ENCODE measurements at regions not wholly inside any gene's neighbourhood (a gene's known extent, or its start where the extent isn't known, plus 50 kb on each side); places are given as distances from the start of the nearest gene placed in this dataset.

DNA sequence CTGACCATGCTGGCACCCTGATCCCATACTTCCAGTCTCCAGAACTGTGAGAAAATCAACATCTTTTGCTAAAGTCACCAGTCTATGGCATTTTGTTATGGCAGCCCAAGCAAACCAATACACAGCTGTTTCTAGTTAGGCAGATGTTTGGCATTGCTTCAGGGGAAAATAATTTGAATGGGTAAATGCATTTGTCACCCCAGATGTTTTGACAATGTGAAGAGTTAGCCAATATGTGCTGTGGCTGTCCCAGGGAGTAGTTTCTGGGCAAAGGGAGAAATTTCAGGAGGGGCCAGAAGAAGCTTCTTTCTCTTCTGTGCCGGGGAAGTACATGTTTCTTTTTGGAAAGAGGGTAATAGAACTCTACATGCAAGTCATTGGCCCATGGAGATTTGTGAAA is 619.0 kb downstream of the SLC4A3 start:
- Histone ChIP-seq H3K9me3 (ENCODE audit: control insufficient read depth, insufficient read depth, low read length) (no peaks in the 10 kb centered on the region), H3K36me3 (ENCODE audit: insufficient read depth, low read length) (no peaks in the 10 kb centered on the region), H3K9ac (ENCODE audit: low read depth, low read length) (no peak overlapping the region), H3K4me1 (ENCODE audit: insufficient read depth, low read length) (no peaks in the 10 kb centered on the region)

DNA sequence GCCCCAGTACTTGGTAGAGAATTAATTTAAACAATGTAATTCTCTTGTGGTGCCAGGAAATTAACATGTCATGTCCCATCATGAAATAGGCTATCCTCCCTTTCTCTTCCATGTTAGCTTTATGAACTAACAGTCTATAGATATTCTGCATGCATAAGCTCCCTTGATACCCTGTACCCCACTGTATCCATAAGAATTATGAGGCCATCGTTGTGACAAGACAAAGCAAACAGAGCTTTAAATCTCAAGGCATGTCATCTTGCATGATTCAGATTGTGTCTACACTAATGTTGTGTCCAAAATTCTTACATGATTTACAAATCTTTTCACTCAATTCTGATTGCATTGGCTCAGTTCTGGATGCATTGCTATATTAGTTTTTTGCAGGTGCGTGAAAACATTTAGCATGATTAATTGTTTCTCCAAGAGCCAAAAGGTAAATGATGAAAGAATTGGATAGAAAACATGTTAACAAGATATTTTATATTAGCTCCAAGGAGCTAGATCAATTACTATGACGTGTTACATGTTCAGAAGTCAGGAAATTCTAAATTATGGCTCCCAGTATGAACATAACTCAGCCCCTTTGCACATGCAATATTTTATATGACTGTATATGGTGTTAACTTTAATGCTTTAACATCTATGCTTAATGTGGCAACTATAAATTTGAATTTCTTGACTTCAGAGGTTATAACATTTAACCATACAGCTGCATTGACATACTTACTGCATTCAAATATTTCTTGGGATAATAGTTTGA is 620.3 kb downstream of the SLC4A3 start:
- H3K9me3 ChIP-seq (ENCODE audit: control insufficient read depth, insufficient read depth, low read length) = no peaks in the 10 kb centered on the region
- H3K9ac ChIP-seq (ENCODE audit: low read depth, low read length) = no peak overlapping the region
- no peaks in the 10 kb centered on the region for H3K4me1 ChIP-seq (ENCODE audit: insufficient read depth, low read length)
- no peaks in the 10 kb centered on the region for H3K36me3 ChIP-seq (ENCODE audit: insufficient read depth, low read length)

DNA sequence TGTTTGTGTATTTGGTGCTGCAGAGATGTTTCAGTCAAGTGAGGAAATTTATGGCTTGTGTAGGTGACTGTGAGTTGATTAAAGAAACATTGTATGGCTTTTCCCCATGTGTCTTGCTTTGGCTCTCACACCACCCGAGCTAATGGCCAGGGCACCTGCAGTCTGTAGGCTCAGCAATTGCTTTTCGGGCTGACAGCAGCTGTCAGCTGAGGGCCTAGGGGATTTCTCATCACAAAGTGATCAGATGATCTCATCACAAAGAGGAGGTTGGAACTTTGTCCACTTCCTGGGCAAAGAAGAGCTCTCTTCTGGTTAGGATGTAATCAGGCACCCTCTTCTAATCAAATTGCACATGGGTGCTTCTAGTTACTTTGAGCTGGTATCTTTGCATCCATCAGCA is 632.2 kb downstream of the SLC4A3 start:
- Histone ChIP-seq H3K9me3 (ENCODE audit: control insufficient read depth, insufficient read depth, low read length) (no peaks in the 10 kb centered on the region), H3K36me3 (ENCODE audit: insufficient read depth, low read length) (no peaks in the 10 kb centered on the region), H3K9ac (ENCODE audit: low read depth, low read length) (no peak overlapping the region), H3K4me1 (ENCODE audit: insufficient read depth, low read length) (no peaks in the 10 kb centered on the region)

DNA sequence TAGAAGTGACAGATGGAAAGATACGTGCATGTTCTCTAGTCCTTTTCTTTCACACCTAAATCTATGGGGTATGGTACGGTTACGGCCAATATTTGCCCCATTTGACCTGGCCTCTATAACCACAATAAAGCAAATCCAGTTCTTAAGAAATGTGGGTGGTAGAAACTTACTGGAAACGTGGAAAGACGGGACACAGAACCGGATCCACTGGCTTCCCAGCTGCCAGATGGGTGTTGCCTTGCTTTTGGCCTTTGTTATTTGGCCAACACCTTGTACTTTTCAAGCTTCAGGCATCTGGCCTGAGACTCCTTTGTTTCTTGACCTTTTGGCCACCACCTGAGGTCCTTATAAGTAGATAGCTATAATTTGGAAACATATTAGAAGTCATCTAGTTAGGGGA is 635.9 kb downstream of the SLC4A3 start:
- H3K9me3 ChIP-seq (ENCODE audit: control insufficient read depth, insufficient read depth, low read length) = no peaks in the 10 kb centered on the region
- no peak overlapping the region for H3K9ac ChIP-seq (ENCODE audit: low read depth, low read length)
- no peaks in the 10 kb centered on the region for H3K36me3 ChIP-seq (ENCODE audit: insufficient read depth, low read length)
- no peaks in the 10 kb centered on the region for H3K4me1 ChIP-seq (ENCODE audit: insufficient read depth, low read length)

DNA sequence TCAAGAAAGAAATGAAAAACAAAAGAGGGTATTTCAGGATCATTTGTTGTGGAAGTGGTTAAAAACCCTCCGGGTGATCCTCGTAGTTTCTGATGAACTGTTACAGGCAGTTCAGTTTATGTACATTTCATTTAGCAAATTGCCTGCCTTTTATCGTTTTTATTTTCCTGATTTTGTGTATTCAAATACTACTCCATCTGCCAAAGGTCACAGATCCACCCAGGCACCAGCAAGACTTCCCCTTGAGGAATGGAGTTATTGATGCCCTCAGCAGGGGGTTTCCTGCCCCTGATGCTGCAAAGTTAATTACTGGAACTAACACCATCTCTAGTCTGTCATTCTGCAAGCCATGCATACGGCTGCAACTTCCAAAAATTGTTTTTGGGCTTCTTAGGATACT is 641.9 kb downstream of the SLC4A3 start:
- Histone ChIP-seq H3K4me1 (ENCODE audit: insufficient read depth, low read length) (peaks cover 10% of the 10 kb centered on the region; the same call in 1 of the 2 replicates), H3K9ac (ENCODE audit: low read depth, low read length) (no peak overlapping the region), H3K36me3 (ENCODE audit: insufficient read depth, low read length) (no peaks in the 10 kb centered on the region), H3K9me3 (ENCODE audit: control insufficient read depth, insufficient read depth, low read length) (no peaks in the 10 kb centered on the region)

DNA sequence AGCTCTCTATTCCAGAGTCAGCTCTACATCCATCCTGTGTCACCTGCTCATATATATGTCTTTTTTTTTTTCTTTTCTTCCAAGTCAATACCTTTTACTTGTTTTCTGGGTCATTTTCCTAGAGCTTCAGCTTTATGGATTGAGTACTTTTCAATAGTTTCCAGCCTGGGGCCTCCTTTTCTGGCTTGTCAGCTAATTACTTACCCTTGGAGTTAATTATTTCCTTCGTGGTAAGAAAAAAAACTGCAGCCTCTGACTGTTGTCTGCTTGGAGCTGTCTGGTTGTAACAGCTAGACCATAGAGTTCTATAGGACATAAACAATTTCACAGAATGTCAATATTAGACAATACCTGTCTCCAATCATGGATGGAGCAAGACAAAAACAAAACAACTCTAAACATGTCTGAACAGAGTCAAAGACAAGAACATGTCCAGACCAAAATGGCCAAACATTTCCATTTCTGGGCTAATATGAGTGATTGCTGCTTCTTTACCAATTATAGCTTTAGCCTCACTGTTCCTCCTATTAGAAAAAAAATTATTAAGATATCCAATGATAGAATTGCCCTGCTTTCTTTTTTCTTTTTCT is 643.1 kb downstream of the SLC4A3 start:
- Histone ChIP-seq H3K4me1 (ENCODE audit: insufficient read depth, low read length) (peaks cover 10% of the 10 kb centered on the region; the same call in 1 of the 2 replicates), H3K36me3 (ENCODE audit: insufficient read depth, low read length) (no peaks in the 10 kb centered on the region), H3K9me3 (ENCODE audit: control insufficient read depth, insufficient read depth, low read length) (no peaks in the 10 kb centered on the region), H3K9ac (ENCODE audit: low read depth, low read length) (no peak overlapping the region)

DNA sequence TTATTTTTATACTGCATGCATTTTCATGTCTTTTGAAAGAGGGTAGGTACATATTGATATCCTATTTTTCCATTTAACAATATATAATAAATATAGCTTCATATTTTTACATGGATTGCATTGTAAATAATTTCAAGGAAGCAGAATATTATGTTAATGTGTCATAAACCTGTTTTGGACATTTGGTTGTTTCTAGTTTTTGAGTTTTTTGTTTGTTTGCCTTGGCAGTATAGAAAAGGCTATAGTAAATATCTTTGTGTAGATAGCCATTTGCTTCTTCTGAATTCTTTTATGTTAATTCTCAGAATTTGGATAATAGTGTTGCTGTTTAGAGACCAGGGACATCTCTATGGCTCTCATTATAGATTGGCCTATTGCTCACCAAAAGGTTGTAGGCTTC is 645.2 kb downstream of the SLC4A3 start:
- Histone ChIP-seq H3K36me3 (ENCODE audit: insufficient read depth, low read length) (no peaks in the 10 kb centered on the region), H3K4me1 (ENCODE audit: insufficient read depth, low read length) (peaks cover 10% of the 10 kb centered on the region; the same call in 1 of the 2 replicates), H3K9ac (ENCODE audit: low read depth, low read length) (no peak overlapping the region), H3K9me3 (ENCODE audit: control insufficient read depth, insufficient read depth, low read length) (no peaks in the 10 kb centered on the region)

DNA sequence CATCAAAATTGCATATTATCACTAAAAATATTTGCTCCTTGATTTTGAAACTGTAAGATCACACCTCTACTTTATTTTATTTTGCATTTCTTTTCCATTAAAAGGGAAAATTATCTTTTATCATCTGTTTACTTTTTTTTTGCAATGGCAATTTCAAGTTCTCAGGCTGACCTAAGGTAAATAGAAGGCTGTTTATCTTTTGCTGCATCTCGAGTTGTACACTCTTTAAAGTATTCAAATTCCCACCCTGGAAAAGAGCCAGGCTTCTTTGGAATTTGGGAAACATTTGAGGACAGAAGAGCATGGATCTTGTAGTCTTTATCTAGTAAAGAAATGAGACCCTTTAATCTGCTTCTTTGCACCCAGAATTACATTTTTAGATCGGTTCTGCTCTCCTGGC is 645.7 kb downstream of the SLC4A3 start:
- no peaks in the 10 kb centered on the region for H3K36me3 ChIP-seq (ENCODE audit: insufficient read depth, low read length)
- H3K9me3 ChIP-seq (ENCODE audit: control insufficient read depth, insufficient read depth, low read length) = peaks cover 2% of the 10 kb centered on the region; the same call in 1 of the 2 replicates
- no peak overlapping the region for H3K9ac ChIP-seq (ENCODE audit: low read depth, low read length)
- peaks cover 10% of the 10 kb centered on the region; the same call in 1 of the 2 replicates for H3K4me1 ChIP-seq (ENCODE audit: insufficient read depth, low read length)

DNA sequence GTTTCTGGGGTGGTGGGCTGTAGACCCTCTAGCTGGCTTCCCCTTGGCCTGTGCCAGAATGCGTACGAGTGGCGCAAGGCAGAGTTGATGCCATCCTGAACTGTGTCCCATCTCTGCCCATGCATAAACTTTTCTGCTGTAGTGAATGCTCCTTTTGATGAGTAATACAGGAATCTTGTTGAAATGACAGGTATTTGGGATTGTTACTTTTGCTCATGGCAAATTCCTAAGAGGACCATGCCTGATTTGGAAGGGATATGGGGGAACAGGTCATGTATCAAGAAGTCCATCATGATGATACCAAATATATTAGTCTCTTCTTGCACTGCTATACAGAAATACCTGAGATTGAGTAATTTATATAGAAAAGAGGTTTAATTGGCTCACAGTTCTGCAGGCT is 648.0 kb downstream of the SLC4A3 start:
- H3K9ac ChIP-seq (ENCODE audit: low read depth, low read length) = no peak overlapping the region
- H3K36me3 ChIP-seq (ENCODE audit: insufficient read depth, low read length) = no peaks in the 10 kb centered on the region
- no peaks in the 10 kb centered on the region for H3K4me1 ChIP-seq (ENCODE audit: insufficient read depth, low read length)

DNA sequence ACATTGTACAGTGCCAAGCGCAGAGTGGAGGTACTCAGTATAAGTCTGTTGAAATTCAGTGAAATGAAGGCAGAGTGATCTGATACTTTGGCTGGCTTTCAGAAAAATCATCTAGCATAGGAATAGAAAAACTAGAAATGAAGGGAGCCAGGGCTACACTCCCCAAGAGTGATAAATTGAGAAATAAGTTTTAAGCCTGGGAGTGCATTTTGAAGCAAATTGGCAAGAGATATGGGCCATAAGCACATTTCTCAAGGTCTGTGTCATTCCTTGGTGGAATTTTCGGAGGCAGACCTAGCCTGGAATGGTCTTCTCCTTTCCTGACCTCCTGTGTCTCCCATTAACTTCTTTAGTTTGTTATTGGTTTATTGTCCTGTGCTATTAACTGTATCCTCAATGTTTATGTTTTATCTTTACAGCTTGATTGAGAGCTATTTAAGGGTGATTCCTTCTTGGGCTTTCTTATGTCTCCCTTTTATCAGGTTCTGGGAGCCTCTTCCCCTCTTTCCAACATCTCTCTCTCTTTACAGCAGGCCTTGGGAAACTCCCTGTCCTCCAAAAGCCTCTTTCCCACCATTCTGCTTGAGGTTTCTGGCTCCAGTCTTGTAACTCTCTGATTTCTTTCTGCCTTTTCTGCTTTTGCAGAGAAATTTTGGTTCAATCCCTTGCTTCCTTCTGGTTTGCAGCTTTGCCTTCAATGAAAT is 649.5 kb downstream of the SLC4A3 start:
- H3K4me1 ChIP-seq (ENCODE audit: insufficient read depth, low read length) = no peaks in the 10 kb centered on the region
- H3K36me3 ChIP-seq (ENCODE audit: insufficient read depth, low read length) = no peaks in the 10 kb centered on the region
- no peak overlapping the region for H3K9ac ChIP-seq (ENCODE audit: low read depth, low read length)
- H3K9me3 ChIP-seq (ENCODE audit: control insufficient read depth, insufficient read depth, low read length) = peaks cover 3% of the 10 kb centered on the region; the same call in 1 of the 2 replicates

More for the DNA sequence above, 648.0 kb downstream of the SLC4A3 start:
- H3K9me3 ChIP-seq (ENCODE audit: control insufficient read depth, insufficient read depth, low read length) = peaks cover 3% of the 10 kb centered on the region; the same call in 1 of the 2 replicates

DNA sequence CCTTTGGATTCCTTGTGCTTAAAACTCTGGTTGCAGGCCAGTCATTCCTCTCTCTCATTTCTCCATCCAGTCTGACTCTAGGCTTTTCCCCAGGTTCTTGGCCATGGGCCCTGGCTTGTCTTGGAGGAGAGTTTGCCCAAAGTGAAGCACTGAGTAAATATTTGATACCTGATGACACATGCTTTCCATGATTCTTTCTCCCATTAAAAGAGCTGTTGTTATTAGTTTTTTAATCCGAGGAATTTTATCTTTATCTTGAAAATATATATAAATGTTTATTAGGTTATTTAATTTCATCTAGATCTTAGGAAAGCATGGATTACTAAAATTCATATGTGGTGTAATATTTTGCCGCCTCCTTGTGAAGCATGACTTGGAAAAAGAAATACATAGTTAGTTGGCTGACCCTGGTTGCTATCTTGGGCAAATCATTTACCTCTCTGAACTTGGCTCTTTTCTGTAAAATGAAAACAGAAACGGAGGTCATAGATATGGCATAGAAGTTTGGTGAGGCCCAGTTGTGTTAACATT is 650.1 kb downstream of the SLC4A3 start:
- peaks cover 3% of the 10 kb centered on the region; the same call in 1 of the 2 replicates for H3K9me3 ChIP-seq (ENCODE audit: control insufficient read depth, insufficient read depth, low read length)
- H3K9ac ChIP-seq (ENCODE audit: low read depth, low read length) = no peak overlapping the region
- H3K36me3 ChIP-seq (ENCODE audit: insufficient read depth, low read length) = no peaks in the 10 kb centered on the region
- no peaks in the 10 kb centered on the region for H3K4me1 ChIP-seq (ENCODE audit: insufficient read depth, low read length)

DNA sequence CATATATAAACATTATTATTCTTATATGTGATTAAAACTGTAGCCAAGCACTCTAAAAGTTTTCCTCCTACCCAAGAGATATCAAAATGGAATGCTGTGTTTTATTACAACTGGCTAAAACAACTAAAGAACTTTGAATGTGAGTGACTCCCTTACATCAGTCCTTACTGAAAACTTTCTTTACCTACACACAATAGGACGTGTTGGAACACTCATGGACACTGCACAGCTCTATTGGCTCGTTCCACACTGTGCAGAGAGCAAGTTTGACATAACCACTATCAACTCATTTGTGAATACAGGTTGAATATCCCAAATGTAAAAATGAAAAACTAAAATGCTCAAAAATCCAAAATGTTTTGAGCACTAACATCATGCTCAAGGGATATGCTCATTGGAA is 650.6 kb downstream of the SLC4A3 start:
- peaks cover 3% of the 10 kb centered on the region; the same call in 1 of the 2 replicates for H3K9me3 ChIP-seq (ENCODE audit: control insufficient read depth, insufficient read depth, low read length)
- H3K9ac ChIP-seq (ENCODE audit: low read depth, low read length) = no peak overlapping the region
- no peaks in the 10 kb centered on the region for H3K4me1 ChIP-seq (ENCODE audit: insufficient read depth, low read length)
- H3K36me3 ChIP-seq (ENCODE audit: insufficient read depth, low read length) = no peaks in the 10 kb centered on the region

DNA sequence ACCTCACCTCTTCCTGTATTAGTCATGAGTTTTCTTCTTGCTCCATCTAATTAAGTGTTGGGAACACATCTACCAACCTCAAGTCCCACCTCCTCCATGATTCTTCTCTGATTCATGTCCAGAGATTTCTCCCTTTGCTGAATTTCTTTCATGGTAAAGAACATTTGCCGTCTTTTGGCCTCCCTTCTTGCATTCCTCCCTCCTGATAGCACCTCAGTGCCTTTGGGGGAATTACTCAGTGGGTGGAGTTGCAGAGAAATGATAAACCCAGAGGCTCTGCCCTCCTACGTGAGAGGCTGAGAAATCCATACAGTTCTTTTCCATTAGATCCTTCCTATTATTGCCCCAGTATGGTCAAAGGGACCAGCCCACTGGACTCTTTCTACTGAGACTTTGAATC is 651.9 kb downstream of the SLC4A3 start:
- Histone ChIP-seq H3K36me3 (ENCODE audit: insufficient read depth, low read length) (no peaks in the 10 kb centered on the region), H3K9ac (ENCODE audit: low read depth, low read length) (no peak overlapping the region), H3K4me1 (ENCODE audit: insufficient read depth, low read length) (no peaks in the 10 kb centered on the region), H3K9me3 (ENCODE audit: control insufficient read depth, insufficient read depth, low read length) (peaks cover 3% of the 10 kb centered on the region; the same call in 1 of the 2 replicates)

DNA sequence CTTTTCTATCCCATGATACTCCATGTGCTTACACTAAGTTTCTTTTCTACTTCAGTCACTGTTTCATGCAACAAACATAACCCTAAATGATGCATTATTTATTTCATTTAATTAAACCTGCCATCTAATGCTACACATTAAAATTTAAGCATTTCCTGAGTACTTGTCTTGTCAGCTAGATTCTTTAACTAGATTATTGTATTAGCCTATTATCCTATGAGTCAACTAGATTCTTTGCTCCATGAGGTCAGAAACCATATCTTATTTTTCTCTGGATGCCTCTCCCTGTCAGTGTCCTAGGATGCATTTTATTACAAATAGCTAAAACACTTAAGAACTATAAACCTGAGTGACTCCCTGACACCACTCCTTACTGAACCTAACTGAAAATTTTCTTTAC is 652.4 kb downstream of the SLC4A3 start:
- no peaks in the 10 kb centered on the region for H3K4me1 ChIP-seq (ENCODE audit: insufficient read depth, low read length)
- H3K36me3 ChIP-seq (ENCODE audit: insufficient read depth, low read length) = no peaks in the 10 kb centered on the region
- peaks cover 3% of the 10 kb centered on the region; the same call in 1 of the 2 replicates for H3K9me3 ChIP-seq (ENCODE audit: control insufficient read depth, insufficient read depth, low read length)
- no peak overlapping the region for H3K9ac ChIP-seq (ENCODE audit: low read depth, low read length)

All from ES-I3 (cell line).